CD14-positive monocyte (primary cell): ENCODE measurements at regions not wholly inside any gene's neighbourhood (a gene's known extent, or its start where the extent isn't known, plus 50 kb on each side); places are given as distances from the start of the nearest gene placed in this dataset.

Experiments used
- DNase-seq, 3 donors: peaks; one replicate each; pipeline ENCODE4 v3.0.0-alpha.2; 2011 to 2022
- H2AFZ ChIP-seq: 2 replicates; pipeline ENCODE4 v1.6.0; 2012; ENCODE audit warnings: mild to moderate bottlenecking, low read depth, low read length, inconsistent platforms; ENCODE audit not compliant: insufficient read depth, poor library complexity, severe bottlenecking
- H3K27ac ChIP-seq, 2 donors: 1 replicate in 1 of 2; 2 replicates in 1 of 2; pipeline ENCODE4 v1.5.1; 2012 to 2013; ENCODE audit warnings: low read length in 2 of 2, control low read depth in 1 of 2, inconsistent platforms in 1 of 2, low read depth in 1 of 2, mild to moderate bottlenecking in 1 of 2
- H3K27me3 ChIP-seq, 2 donors: one replicate each; pipeline versions ENCODE4 v1.6.0 to v1.6.1; 2011 to 2013; ENCODE audit warnings: low read length in 2 of 2; ENCODE audit not compliant: control insufficient read depth in 2 of 2, insufficient read depth in 2 of 2
- H3K36me3 ChIP-seq, 2 donors: replicated peaks in 1 of 2; 1 replicate in 1 of 2; 2 replicates in 1 of 2; pipeline versions ENCODE4 v1.5.1 to v1.6.1; 2012 to 2013; ENCODE audit warnings: low read length in 2 of 2, control low read depth in 1 of 2, inconsistent platforms in 1 of 2, mild to moderate bottlenecking in 1 of 2; ENCODE audit not compliant: insufficient read depth in 2 of 2, control insufficient read depth in 1 of 2
- H3K4me1 ChIP-seq, 2 donors: 1 replicate in 1 of 2; 2 replicates in 1 of 2; pipeline versions ENCODE4 v1.5.1 to v1.6.1; 2012 to 2013; ENCODE audit warnings: low read length in 2 of 2, control low read depth in 1 of 2, inconsistent platforms in 1 of 2, mild to moderate bottlenecking in 1 of 2, moderate library complexity in 1 of 2; ENCODE audit not compliant: insufficient read depth in 2 of 2, control insufficient read depth in 1 of 2
- H3K4me2 ChIP-seq: replicated peaks from 2 replicates; pipeline ENCODE3; 2012; ENCODE audit warnings: low read length, moderate library complexity, mild to moderate bottlenecking; ENCODE audit not compliant: poor library complexity, severe bottlenecking; ENCODE audit errors: extremely low read depth
- H3K4me3 ChIP-seq, 3 experiments: fragments of 200-600 bp in 1 of 3; sonication (generic) in 1 of 3; replicated peaks in 1 of 3; 1 replicate in 2 of 3; 2 replicates in 1 of 3; pipeline ENCODE4 v1.5.1; 2011 to 2013; ENCODE audit warnings: low read length in 3 of 3, mild to moderate bottlenecking in 3 of 3, control low read depth in 2 of 3, low read depth in 2 of 3, inconsistent platforms in 1 of 3, moderate library complexity in 1 of 3
- H3K79me2 ChIP-seq: 2 replicates; pipeline ENCODE4 v1.6.0; 2012; ENCODE audit warnings: mild to moderate bottlenecking, control low read depth, inconsistent platforms, low read length, moderate library complexity; ENCODE audit not compliant: insufficient read depth
- H3K9ac ChIP-seq: 2 replicates; pipeline ENCODE4 v1.6.0; 2017; ENCODE audit warnings: low read length, mild to moderate bottlenecking; ENCODE audit not compliant: insufficient read depth, poor library complexity, severe bottlenecking
- H3K9me3 ChIP-seq, 2 donors: replicated peaks in 1 of 2; 1 replicate in 1 of 2; 2 replicates in 1 of 2; pipeline versions ENCODE4 v1.5.1 to v1.6.1; 2012 to 2013; ENCODE audit warnings: low read length in 2 of 2, control low read depth in 1 of 2; ENCODE audit not compliant: control insufficient read depth in 1 of 2, insufficient read depth in 1 of 2
- H4K20me1 ChIP-seq: 2 replicates; pipeline ENCODE4 v1.6.0; 2012; ENCODE audit warnings: mild to moderate bottlenecking, low read length, control low read depth, moderate library complexity; ENCODE audit not compliant: insufficient read depth
- H3K27ac Mint-ChIP-seq, 7 donors: one replicate each; pipeline ENCODE4 v1.8.0; 2020; ENCODE audit warnings: mild to moderate bottlenecking in 7 of 7, mixed read lengths in 7 of 7, moderate library complexity in 6 of 7, inconsistent platforms in 2 of 7
- H3K27me3 Mint-ChIP-seq, 3 donors: one replicate each; pipeline ENCODE4 v1.8.0; 2021 to 2022; ENCODE audit warnings: low read depth in 3 of 3, mild to moderate bottlenecking in 3 of 3, mixed read lengths in 3 of 3, moderate library complexity in 3 of 3, inconsistent platforms in 1 of 3
- H3K36me3 Mint-ChIP-seq, 2 donors: one replicate each; pipeline ENCODE4 v1.8.0; 2020; ENCODE audit warnings: mixed read lengths in 2 of 2, inconsistent platforms in 1 of 2, mild to moderate bottlenecking in 1 of 2
- H3K4me1 Mint-ChIP-seq: one replicate; pipeline ENCODE4 v1.8.0; 2020; ENCODE audit warnings: mild to moderate bottlenecking, mixed read lengths
- H3K4me3 Mint-ChIP-seq, 2 donors: one replicate each; pipeline ENCODE4 v1.8.0; 2020; ENCODE audit warnings: mild to moderate bottlenecking in 2 of 2, mixed read lengths in 2 of 2, moderate library complexity in 1 of 2
- H3K9me3 Mint-ChIP-seq, 7 donors: one replicate each; pipeline ENCODE4 v1.8.0; 2020 to 2022; ENCODE audit warnings: mixed read lengths in 7 of 7, mild to moderate bottlenecking in 6 of 7, moderate library complexity in 6 of 7, inconsistent platforms in 2 of 7
- CTCF ChIP-seq: fragments of 200-600 bp; IDR thresholded peaks from one replicate; pipeline ENCODE4 v1.8.0; 2022; ENCODE audit warnings: antibody characterized with exemption, mild to moderate bottlenecking
- WGBS: methylation state at CpG from one replicate; pipeline ENCODE4 v1.1.5; 2013; ENCODE audit warnings: missing lambda C conversion rate; ENCODE audit not compliant: insufficient coverage; 5-methylcytosine and 5-hydroxymethylcytosine counted together
- intact Hi-C, 2 donors: fragments of 100-400 bp; cut with micrococcal nuclease; formaldehyde crosslinking; loops; one replicate each; pipeline versions ENCODE4 v1.15.0 to v1.15.1; 2023

- Histone ChIP-seq H3K27ac (no peak overlapping the region), H2AFZ (no peak overlapping the region), H3K79me2 (no peaks in the 10 kb centered on the region), H3K9me3 (no peaks in the 10 kb centered on the region), H3K27me3 (no peaks in the 10 kb centered on the region), H3K4me2 (no peak overlapping the region), H3K36me3 (no peaks in the 10 kb centered on the region), H3K4me1 (no peaks in the 10 kb centered on the region), H3K9ac (no peak overlapping the region), H4K20me1 (no peaks in the 10 kb centered on the region), H3K4me3 (no peak overlapping the region)
- Mint-ChIP-seq H3K27ac (no peak overlapping the region), H3K36me3 (no peaks in the 10 kb centered on the region), H3K27me3 (no peaks in the 10 kb centered on the region), H3K4me1 (no peaks in the 10 kb centered on the region), H3K4me3 (no peak overlapping the region), H3K9me3 (peaks cover 0 to 3% (median 0%) of the 10 kb centered on the region in 7 donors)
- no peak for TF ChIP-seq CTCF
- intact Hi-C loops = no loop called here
- no peak for DNase-seq
- 57% methylated on average over 1 of the region's 2 CpGs for WGBS
Observed at GRCh38 chr3:182240474-182240873, 528.7 kb downstream of the SOX2 start.

GRCh38 chr3:182241196-182241765 lies 529.6 kb downstream of the SOX2 start:
- H3K36me3 ChIP-seq = no peaks in the 10 kb centered on the region
- no peak overlapping the region for H2AFZ ChIP-seq
- H3K27me3 ChIP-seq = no peaks in the 10 kb centered on the region
- no peak overlapping the region for H3K27ac ChIP-seq
- no peaks in the 10 kb centered on the region for H3K36me3 Mint-ChIP-seq
- H3K9me3 ChIP-seq = no peaks in the 10 kb centered on the region
- no peaks in the 10 kb centered on the region for H3K27me3 Mint-ChIP-seq
- no peak overlapping the region for H3K4me3 ChIP-seq
- H3K9ac ChIP-seq = no peak overlapping the region
- H3K79me2 ChIP-seq = no peaks in the 10 kb centered on the region
- intact Hi-C loops = no loop called here
- no peak overlapping the region for H3K4me3 Mint-ChIP-seq
- H3K4me1 ChIP-seq = no peaks in the 10 kb centered on the region
- no peak for TF ChIP-seq CTCF
- H3K27ac Mint-ChIP-seq = no peak overlapping the region
- WGBS = no CpG with 5 or more reads among the region's 8 CpGs
- no peaks in the 10 kb centered on the region for H3K4me1 Mint-ChIP-seq
- H4K20me1 ChIP-seq = no peaks in the 10 kb centered on the region
- DNase-seq = no peak
- H3K9me3 Mint-ChIP-seq = peaks cover 0 to 4% (median 0%) of the 10 kb centered on the region in 7 donors
- no peak overlapping the region for H3K4me2 ChIP-seq
